Left lung (tissue), 4 donors: ENCODE measurements at regions not wholly inside any gene's neighbourhood (a gene's known extent, or its start where the extent isn't known, plus 50 kb on each side); places are given as distances from the start of the nearest gene placed in this dataset.

Experiments
- ATAC-seq: fragments of 200-7000 bp; cut with Tn5 transposase; one replicate; pipeline ENCODE4 v1.9.1; 2020; ENCODE audit warnings: moderate library complexity
- DNase-seq, 4 donors: peaks; one replicate each; pipeline ENCODE4 v3.0.0-alpha.2; 2013 to 2020
- H3K27ac ChIP-seq, 2 donors: fragments of 200-600 bp; sonication (generic) in 1 of 2; one replicate each; pipeline versions ENCODE4 v1.5.0 to v1.8.0; 2020 to 2021
- H3K27me3 ChIP-seq, 2 donors: fragments of 200-600 bp; sonication (generic) in 1 of 2; one replicate each; pipeline versions ENCODE4 v1.5.0 to v1.8.0; 2020 to 2021
- H3K36me3 ChIP-seq, 2 donors: fragments of 200-600 bp; sonication (generic) in 1 of 2; one replicate each; pipeline versions ENCODE4 v1.5.0 to v1.8.0; 2020 to 2021
- H3K4me1 ChIP-seq, 2 donors: fragments of 200-600 bp; one replicate each; pipeline ENCODE4 v1.8.0; 2021
- H3K4me3 ChIP-seq, 2 donors: fragments of 200-600 bp; sonication (generic) in 1 of 2; one replicate each; pipeline versions ENCODE4 v1.5.0 to v1.8.0; 2020 to 2021; ENCODE audit warnings: mild to moderate bottlenecking in 1 of 2
- H3K9me3 ChIP-seq, 2 donors: fragments of 200-600 bp; sonication (generic) in 1 of 2; one replicate each; pipeline versions ENCODE4 v1.5.0 to v1.8.0; 2020 to 2021
- CTCF ChIP-seq, 2 donors: fragments of 200-600 bp; sonication (generic) in 1 of 2; IDR thresholded peaks; one replicate each; pipeline versions ENCODE4 v1.5.0 to v1.8.0; 2021; ENCODE audit warnings: antibody characterized with exemption in 2 of 2
- intact Hi-C, 2 donors: fragments of 100-400 bp; cut with DNase I; formaldehyde crosslinking; loops; one replicate each; pipeline versions ENCODE4 v1.11.2 to v1.14.2; 2022
- donor health status: DM: no; HTN: yes; CAD: no.
- donor health status: DM: no; HTN: no; CAD: no.

DNA sequence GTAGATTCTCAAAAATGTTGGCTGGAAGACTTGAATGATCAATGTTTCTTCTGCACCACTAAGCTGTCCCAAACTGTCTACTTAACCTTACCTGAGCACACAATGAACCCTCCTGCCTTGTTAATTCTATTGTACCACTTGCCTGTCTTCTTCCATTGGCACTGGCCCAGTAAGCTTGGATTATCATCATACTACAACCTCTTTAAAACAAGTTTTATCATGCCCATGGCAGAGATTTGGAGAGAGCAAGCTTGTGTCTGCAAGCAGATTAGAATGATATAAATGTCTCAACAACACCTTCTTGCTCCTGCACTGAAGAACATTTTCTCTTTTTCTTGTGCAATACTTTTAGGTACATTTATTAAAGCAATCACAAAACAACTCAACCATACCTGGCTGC, 74.0 kb upstream of the VMA21 start:
- intact Hi-C loops = no loop called here
- Histone ChIP-seq H3K9me3 (no peaks in the 10 kb centered on the region), H3K36me3 (no peaks in the 10 kb centered on the region), H3K4me1 (no peaks in the 10 kb centered on the region), H3K27me3 (no peaks in the 10 kb centered on the region), H3K27ac (no peak overlapping the region), H3K4me3 (no peak overlapping the region)
- DNase-seq (no peak), ATAC-seq (no peak)
- TF ChIP-seq CTCF (IDR thresholded peaks at IDR 0.05) = no peak

DNA sequence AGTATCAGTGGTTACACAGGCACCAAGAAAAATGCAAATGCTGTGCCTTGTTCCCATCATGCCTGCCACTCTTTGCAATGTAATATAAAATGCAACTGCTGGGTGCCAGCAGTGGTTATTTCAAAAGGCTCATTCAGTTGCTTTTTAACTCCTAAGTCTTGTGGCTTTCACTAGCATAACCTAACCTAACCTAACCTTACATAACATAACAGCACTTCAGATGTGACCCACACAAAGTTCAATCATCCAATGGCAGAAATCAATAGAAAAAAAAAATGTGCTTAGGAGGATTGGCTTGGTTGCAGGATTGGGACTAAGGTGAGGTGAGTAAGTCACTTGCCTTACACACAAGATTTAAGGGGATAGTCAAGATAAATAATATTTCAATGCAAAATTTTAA, 60.2 kb upstream of the VMA21 start:
- Histone ChIP-seq H3K9me3 (no peaks in the 10 kb centered on the region), H3K36me3 (no peaks in the 10 kb centered on the region), H3K27ac (no peak overlapping the region), H3K4me3 (no peak overlapping the region), H3K27me3 (no peaks in the 10 kb centered on the region), H3K4me1 (no peaks in the 10 kb centered on the region)
- no peak for TF ChIP-seq CTCF (IDR thresholded peaks at IDR 0.05)
- intact Hi-C loops = no loop called here
- ATAC-seq (no peak), DNase-seq (no peak)

DNA sequence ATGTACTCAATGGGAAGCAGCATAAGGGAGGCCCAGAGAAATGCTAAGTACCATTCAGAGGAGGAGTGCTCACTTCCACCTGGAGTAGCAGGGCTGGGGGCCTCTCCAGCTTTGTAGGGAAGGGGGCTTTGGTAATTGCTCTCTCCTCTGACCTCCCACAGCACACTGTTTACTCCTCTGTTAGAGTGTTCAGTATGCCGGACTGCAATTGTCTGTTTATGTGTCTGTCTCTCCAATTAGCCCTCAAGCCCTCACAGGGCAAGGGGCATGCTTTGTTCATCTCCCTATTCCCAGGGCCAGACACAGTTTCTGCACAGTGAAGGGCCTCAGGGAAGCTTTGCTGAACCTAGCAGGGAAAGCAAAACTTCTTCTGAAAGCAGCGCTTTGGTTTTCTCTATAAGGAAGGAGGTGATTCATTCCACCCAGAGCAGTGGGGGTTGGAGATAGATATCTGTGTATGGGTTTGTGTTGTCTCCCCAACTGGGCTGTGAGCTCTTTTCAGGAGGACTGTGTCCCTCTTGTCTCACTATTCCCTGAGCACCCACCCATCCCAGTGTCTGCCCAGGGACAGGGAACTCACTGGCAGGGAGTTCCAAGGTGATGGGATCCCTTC, 50.0 kb upstream of the VMA21 start:
- Histone ChIP-seq H3K4me3 (no peak overlapping the region), H3K4me1 (no peaks in the 10 kb centered on the region), H3K9me3 (no peaks in the 10 kb centered on the region), H3K36me3 (no peaks in the 10 kb centered on the region), H3K27ac (no peak overlapping the region), H3K27me3 (no peaks in the 10 kb centered on the region)
- intact Hi-C loops = no loop called here
- TF ChIP-seq CTCF (IDR thresholded peaks at IDR 0.05) = no peak
- no peak for ATAC-seq
- no peak for DNase-seq
